22Rv1 (cell line): ENCODE measurements at regions not wholly inside any gene's neighbourhood (a gene's known extent, or its start where the extent isn't known, plus 50 kb on each side); places are given as distances from the start of the nearest gene placed in this dataset.

ENCODE experiments used
- ZFX ChIP-seq: fragments of 450-650 bp; IDR thresholded peaks from 2 replicates; pipeline ENCODE4 v1.6.1; 2017; ENCODE audit warnings: antibody characterized with exemption, borderline replicate concordance
- TF ChIP-seq, protein P1 (sequence below): fragments of 450-650 bp; IDR thresholded peaks from 2 replicates; pipeline ENCODE4 v1.5.1; 2017; ENCODE audit warnings: mild to moderate bottlenecking

DNA sequence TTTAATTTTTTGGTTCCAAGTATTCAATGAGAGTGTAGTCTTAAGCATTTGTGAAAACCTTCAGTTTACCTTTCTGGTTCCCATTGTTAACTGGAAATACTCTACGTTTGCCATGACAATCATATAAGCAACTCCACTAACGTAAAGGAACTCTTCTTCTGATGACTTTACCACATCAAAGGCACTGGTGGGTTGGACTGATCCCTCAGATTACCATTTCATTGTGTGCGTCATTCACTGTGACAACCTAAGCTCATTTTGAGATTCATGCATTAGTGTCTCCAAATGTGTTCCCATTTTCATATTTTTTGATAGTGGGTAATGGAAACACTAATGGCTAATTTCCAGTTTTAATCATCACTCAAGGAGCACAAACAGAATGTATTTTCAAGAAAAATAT lies 119.9 kb upstream of the COL1A2 start:
- TF ChIP-seq, protein P1, sequence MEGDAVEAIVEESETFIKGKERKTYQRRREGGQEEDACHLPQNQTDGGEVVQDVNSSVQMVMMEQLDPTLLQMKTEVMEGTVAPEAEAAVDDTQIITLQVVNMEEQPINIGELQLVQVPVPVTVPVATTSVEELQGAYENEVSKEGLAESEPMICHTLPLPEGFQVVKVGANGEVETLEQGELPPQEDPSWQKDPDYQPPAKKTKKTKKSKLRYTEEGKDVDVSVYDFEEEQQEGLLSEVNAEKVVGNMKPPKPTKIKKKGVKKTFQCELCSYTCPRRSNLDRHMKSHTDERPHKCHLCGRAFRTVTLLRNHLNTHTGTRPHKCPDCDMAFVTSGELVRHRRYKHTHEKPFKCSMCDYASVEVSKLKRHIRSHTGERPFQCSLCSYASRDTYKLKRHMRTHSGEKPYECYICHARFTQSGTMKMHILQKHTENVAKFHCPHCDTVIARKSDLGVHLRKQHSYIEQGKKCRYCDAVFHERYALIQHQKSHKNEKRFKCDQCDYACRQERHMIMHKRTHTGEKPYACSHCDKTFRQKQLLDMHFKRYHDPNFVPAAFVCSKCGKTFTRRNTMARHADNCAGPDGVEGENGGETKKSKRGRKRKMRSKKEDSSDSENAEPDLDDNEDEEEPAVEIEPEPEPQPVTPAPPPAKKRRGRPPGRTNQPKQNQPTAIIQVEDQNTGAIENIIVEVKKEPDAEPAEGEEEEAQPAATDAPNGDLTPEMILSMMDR: no peak
- no peak for TF ChIP-seq ZFX
